ENCODE measurements at regions not wholly inside any gene's neighbourhood (a gene's known extent, or its start where the extent isn't known, plus 50 kb on each side); places are given as distances from the start of the nearest gene placed in this dataset.

DNA sequence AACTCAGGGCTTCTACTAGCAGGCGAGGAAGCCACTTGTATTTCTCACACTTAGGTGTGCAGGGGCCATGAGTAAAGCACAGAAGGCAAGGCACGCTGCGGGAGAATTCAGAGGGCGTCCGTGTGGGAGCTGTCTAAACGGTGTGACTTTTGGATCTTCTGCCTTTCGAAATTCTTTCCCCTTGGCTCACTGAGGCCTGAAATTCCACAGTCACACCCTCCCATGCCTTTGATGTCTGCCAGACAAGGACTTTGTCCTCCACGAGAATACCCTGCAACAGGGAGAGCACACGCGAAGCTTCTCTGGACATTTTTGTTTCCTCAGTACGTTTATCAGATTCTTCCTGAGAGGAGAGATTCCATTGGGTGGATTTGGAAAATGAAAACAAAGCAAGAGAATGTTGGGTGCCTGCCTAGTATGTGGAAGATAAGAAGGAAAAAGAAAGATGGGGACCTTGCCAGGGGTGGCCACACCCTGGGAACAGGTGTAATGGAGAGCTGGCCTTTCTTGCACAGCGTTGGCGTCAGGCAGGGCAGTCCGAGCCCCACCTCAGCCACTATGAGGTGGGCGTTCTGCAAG lies 235.7 kb downstream of the MYLK4 start:
- TF ChIP-seq POLR2A (IDR thresholded peaks at IDR 0.05; ENCODE audit: borderline replicate concordance, extremely low read depth, insufficient read depth, insufficient read length): no peak
- TF ChIP-seq ELF1 (IDR thresholded peaks at IDR 0.05; ENCODE audit: borderline replicate concordance, low read depth): no peak
- TF ChIP-seq ZNF274 (IDR thresholded peaks at IDR 0.05; ENCODE audit: low read depth, low read length): no peak
- TF ChIP-seq, protein P1, sequence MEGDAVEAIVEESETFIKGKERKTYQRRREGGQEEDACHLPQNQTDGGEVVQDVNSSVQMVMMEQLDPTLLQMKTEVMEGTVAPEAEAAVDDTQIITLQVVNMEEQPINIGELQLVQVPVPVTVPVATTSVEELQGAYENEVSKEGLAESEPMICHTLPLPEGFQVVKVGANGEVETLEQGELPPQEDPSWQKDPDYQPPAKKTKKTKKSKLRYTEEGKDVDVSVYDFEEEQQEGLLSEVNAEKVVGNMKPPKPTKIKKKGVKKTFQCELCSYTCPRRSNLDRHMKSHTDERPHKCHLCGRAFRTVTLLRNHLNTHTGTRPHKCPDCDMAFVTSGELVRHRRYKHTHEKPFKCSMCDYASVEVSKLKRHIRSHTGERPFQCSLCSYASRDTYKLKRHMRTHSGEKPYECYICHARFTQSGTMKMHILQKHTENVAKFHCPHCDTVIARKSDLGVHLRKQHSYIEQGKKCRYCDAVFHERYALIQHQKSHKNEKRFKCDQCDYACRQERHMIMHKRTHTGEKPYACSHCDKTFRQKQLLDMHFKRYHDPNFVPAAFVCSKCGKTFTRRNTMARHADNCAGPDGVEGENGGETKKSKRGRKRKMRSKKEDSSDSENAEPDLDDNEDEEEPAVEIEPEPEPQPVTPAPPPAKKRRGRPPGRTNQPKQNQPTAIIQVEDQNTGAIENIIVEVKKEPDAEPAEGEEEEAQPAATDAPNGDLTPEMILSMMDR (IDR thresholded peaks at IDR 0.05 in 2 of 3, conservative IDR thresholded peaks at IDR 0.05 in 1 of 3; ENCODE audit: borderline replicate concordance in 1 of 3, insufficient read depth in 1 of 3, low read depth in 2 of 3, low read length in 2 of 3): no peak
- TF ChIP-seq, protein P2, sequence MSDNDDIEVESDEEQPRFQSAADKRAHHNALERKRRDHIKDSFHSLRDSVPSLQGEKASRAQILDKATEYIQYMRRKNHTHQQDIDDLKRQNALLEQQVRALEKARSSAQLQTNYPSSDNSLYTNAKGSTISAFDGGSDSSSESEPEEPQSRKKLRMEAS (IDR thresholded peaks at IDR 0.05): no peak
- TF ChIP-seq TCF7L2 (IDR thresholded peaks at IDR 0.05; ENCODE audit: borderline replicate concordance, extremely low read depth, insufficient read depth, insufficient read length): no peak
- no peak for TF ChIP-seq EZH2 (IDR thresholded peaks at IDR 0.05)
- TF ChIP-seq SIN3A (IDR thresholded peaks at IDR 0.05; ENCODE audit: low read depth): no peak
- TF ChIP-seq POLR2AphosphoS5 (IDR thresholded peaks at IDR 0.05; ENCODE audit: low read depth, low read length): no peak
- TF ChIP-seq CEBPB (IDR thresholded peaks at IDR 0.05; ENCODE audit: low read depth): no peak
- TF ChIP-seq EZH2phosphoT487 (IDR thresholded peaks at IDR 0.05; ENCODE audit: borderline replicate concordance): no peak
- TF ChIP-seq, protein P3, sequence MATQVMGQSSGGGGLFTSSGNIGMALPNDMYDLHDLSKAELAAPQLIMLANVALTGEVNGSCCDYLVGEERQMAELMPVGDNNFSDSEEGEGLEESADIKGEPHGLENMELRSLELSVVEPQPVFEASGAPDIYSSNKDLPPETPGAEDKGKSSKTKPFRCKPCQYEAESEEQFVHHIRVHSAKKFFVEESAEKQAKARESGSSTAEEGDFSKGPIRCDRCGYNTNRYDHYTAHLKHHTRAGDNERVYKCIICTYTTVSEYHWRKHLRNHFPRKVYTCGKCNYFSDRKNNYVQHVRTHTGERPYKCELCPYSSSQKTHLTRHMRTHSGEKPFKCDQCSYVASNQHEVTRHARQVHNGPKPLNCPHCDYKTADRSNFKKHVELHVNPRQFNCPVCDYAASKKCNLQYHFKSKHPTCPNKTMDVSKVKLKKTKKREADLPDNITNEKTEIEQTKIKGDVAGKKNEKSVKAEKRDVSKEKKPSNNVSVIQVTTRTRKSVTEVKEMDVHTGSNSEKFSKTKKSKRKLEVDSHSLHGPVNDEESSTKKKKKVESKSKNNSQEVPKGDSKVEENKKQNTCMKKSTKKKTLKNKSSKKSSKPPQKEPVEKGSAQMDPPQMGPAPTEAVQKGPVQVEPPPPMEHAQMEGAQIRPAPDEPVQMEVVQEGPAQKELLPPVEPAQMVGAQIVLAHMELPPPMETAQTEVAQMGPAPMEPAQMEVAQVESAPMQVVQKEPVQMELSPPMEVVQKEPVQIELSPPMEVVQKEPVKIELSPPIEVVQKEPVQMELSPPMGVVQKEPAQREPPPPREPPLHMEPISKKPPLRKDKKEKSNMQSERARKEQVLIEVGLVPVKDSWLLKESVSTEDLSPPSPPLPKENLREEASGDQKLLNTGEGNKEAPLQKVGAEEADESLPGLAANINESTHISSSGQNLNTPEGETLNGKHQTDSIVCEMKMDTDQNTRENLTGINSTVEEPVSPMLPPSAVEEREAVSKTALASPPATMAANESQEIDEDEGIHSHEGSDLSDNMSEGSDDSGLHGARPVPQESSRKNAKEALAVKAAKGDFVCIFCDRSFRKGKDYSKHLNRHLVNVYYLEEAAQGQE (IDR thresholded peaks at IDR 0.05; ENCODE audit: low read depth): no peak
- no peak for TF ChIP-seq SRF (IDR thresholded peaks at IDR 0.05; ENCODE audit: low read depth)
- no peak for TF ChIP-seq YY1 (IDR thresholded peaks at IDR 0.05; ENCODE audit: extremely low read depth, insufficient replicate concordance, low read depth, low read length)

Data from HCT116 (cell line).